Right lobe of liver (tissue), 4 donors: ENCODE measurements at regions not wholly inside any gene's neighbourhood (a gene's known extent, or its start where the extent isn't known, plus 50 kb on each side); places are given as distances from the start of the nearest gene placed in this dataset.
"Not testable (repeated sequence)": the region's sequence is repeated elsewhere in the genome, so short reads cannot be mapped to it uniquely, and the experiment has no call there.

ENCODE experiments used
- CTCF ChIP-seq, 4 donors: fragments of 200-600 bp in 3 of 4; fragments of 450-650 bp in 1 of 4; IDR thresholded peaks; one replicate each; pipeline versions ENCODE4 v1.5.1 to v1.8.0; 2016 to 2022; ENCODE audit warnings: antibody characterized with exemption in 4 of 4, mild to moderate bottlenecking in 2 of 4
- POLR2A ChIP-seq: fragments of 450-650 bp; IDR thresholded peaks from one replicate; pipeline ENCODE4 v1.6.1; 2017; ENCODE audit warnings: antibody characterized with exemption, mild to moderate bottlenecking
- donor health status: DM: no; HTN: no; CAD: no.
- donor health status: DM: no; HTN: no; CAD: no.
- donor health status: DM: no; HTN: yes; CAD: no.

DNA sequence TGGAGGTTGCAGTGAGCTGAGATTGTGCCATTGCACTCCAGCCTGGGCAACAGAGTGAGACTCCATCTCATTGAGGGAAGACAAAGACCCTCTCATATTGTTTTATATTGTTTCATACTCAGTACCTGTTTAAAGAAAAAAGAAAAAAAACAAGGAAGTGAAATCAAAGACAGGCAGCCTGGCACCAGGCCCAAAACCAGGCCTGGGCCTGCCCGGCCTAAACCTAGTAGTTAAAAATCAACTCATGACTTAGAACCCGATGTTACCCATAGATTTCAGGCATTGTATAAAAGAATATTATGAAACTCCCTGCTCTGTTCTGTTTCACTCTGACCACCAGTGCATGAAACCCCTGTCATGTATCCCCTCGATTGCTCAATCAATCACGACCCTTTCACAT lies 50.2 kb upstream of the GOLGA8O start:
- not testable (repeated sequence) for TF ChIP-seq CTCF (IDR thresholded peaks at IDR 0.05); POLR2A
